ENCODE measurements at regions not wholly inside any gene's neighbourhood (a gene's known extent, or its start where the extent isn't known, plus 50 kb on each side); places are given as distances from the start of the nearest gene placed in this dataset.
"Not testable (repeated sequence)": the region's sequence is repeated elsewhere in the genome, so short reads cannot be mapped to it uniquely, and the experiment has no call there.

- no peak for DNase-seq (ENCODE audit: low spot score)
Measured at GRCh38 chr7:34207810-34208209, 302.5 kb downstream of the BMPER start.

GRCh38 chr7:34208878-34209621 is 303.7 kb downstream of the BMPER start:
- DNase-seq (ENCODE audit: low spot score), result no peak

- no peak for DNase-seq (ENCODE audit: low spot score)
Measured at GRCh38 chr7:34211018-34211417, 305.7 kb downstream of the BMPER start.

- DNase-seq (ENCODE audit: low spot score), result no peak
Measured at GRCh38 chr7:34217972-34218371, 312.6 kb downstream of the BMPER start.

- no peak for DNase-seq (ENCODE audit: low spot score)
Measured at GRCh38 chr7:34219153-34219718, 313.9 kb downstream of the BMPER start.

GRCh38 chr7:34220506-34221185 is 315.3 kb downstream of the BMPER start:
- no peak for DNase-seq (ENCODE audit: low spot score)

GRCh38 chr7:34222316-34222715 is 317.0 kb downstream of the BMPER start:
- no peak for DNase-seq (ENCODE audit: low spot score)

GRCh38 chr7:34222722-34223121 is 317.4 kb downstream of the BMPER start:
- no peak for DNase-seq (ENCODE audit: low spot score)

- no peak for DNase-seq (ENCODE audit: low spot score)
Measured at GRCh38 chr7:34224281-34224680, 318.9 kb downstream of the BMPER start.

GRCh38 chr7:34225193-34225592 is 319.9 kb downstream of the BMPER start:
- DNase-seq (ENCODE audit: low spot score), result no peak

GRCh38 chr7:34227525-34227924 is 322.2 kb downstream of the BMPER start:
- DNase-seq (ENCODE audit: low spot score), result no peak

GRCh38 chr7:34235101-34235500 is 329.8 kb downstream of the BMPER start:
- not testable (repeated sequence) for DNase-seq (ENCODE audit: low spot score)

- no peak for DNase-seq (ENCODE audit: low spot score)
Measured at GRCh38 chr7:34236057-34236456, 330.7 kb downstream of the BMPER start.

GRCh38 chr7:34236839-34237492 is 331.6 kb downstream of the BMPER start:
- DNase-seq (ENCODE audit: low spot score), result no peak

- DNase-seq (ENCODE audit: low spot score), result no peak
Measured at GRCh38 chr7:34237493-34237849, 332.1 kb downstream of the BMPER start.

GRCh38 chr7:34240417-34240816 is 335.1 kb downstream of the BMPER start:
- DNase-seq (ENCODE audit: low spot score), result no peak

- DNase-seq (ENCODE audit: low spot score), result no peak
Measured at GRCh38 chr7:34242391-34242790, 337.1 kb downstream of the BMPER start.

- no peak for DNase-seq (ENCODE audit: low spot score)
Measured at GRCh38 chr7:34245246-34245645, 339.9 kb downstream of the BMPER start.

GRCh38 chr7:34247468-34247867 is 342.1 kb downstream of the BMPER start:
- DNase-seq (ENCODE audit: low spot score), result no peak

- DNase-seq (ENCODE audit: low spot score), result no peak
Measured at GRCh38 chr7:34249192-34249591, 343.9 kb downstream of the BMPER start.

GRCh38 chr7:34260279-34260678 is 354.9 kb downstream of the BMPER start:
- DNase-seq (ENCODE audit: low spot score), result no peak

- no peak for DNase-seq (ENCODE audit: low spot score)
Measured at GRCh38 chr7:34263168-34263567, 357.8 kb downstream of the BMPER start.

GRCh38 chr7:34269084-34269483 is 363.7 kb downstream of the BMPER start:
- DNase-seq (ENCODE audit: low spot score), result no peak

All from HuH-7.5 (cell line).